Esophagus squamous epithelium (tissue), 4 donors: ENCODE measurements at regions not wholly inside any gene's neighbourhood (a gene's known extent, or its start where the extent isn't known, plus 50 kb on each side); places are given as distances from the start of the nearest gene placed in this dataset.

Experiments used
- POLR2A ChIP-seq, 4 donors: fragments of 450-650 bp; IDR thresholded peaks; one replicate each; pipeline ENCODE4 v1.6.1; 2017; ENCODE audit warnings: antibody characterized with exemption in 4 of 4, mild to moderate bottlenecking in 4 of 4, moderate library complexity in 3 of 4
- TF ChIP-seq, protein P1 (sequence below), 6 experiments: fragments of 450-650 bp in 4 of 6; fragments of 200-600 bp in 2 of 6; sonication (generic) in 2 of 6; IDR thresholded peaks; one replicate each; pipeline ENCODE4 v1.5.1; 2016 to 2019; ENCODE audit warnings: antibody characterized with exemption in 6 of 6, mild to moderate bottlenecking in 4 of 6, moderate library complexity in 4 of 6

GRCh38 chr16:87231911-87232310 lies 85.3 kb downstream of the C16orf95 start:
- TF ChIP-seq, protein P1, sequence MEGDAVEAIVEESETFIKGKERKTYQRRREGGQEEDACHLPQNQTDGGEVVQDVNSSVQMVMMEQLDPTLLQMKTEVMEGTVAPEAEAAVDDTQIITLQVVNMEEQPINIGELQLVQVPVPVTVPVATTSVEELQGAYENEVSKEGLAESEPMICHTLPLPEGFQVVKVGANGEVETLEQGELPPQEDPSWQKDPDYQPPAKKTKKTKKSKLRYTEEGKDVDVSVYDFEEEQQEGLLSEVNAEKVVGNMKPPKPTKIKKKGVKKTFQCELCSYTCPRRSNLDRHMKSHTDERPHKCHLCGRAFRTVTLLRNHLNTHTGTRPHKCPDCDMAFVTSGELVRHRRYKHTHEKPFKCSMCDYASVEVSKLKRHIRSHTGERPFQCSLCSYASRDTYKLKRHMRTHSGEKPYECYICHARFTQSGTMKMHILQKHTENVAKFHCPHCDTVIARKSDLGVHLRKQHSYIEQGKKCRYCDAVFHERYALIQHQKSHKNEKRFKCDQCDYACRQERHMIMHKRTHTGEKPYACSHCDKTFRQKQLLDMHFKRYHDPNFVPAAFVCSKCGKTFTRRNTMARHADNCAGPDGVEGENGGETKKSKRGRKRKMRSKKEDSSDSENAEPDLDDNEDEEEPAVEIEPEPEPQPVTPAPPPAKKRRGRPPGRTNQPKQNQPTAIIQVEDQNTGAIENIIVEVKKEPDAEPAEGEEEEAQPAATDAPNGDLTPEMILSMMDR (IDR thresholded peaks at IDR 0.05), result no peak
- TF ChIP-seq POLR2A (IDR thresholded peaks at IDR 0.05), result no peak
